ENCODE measurements at regions not wholly inside any gene's neighbourhood (a gene's known extent, or its start where the extent isn't known, plus 50 kb on each side); places are given as distances from the start of the nearest gene placed in this dataset.

DNA sequence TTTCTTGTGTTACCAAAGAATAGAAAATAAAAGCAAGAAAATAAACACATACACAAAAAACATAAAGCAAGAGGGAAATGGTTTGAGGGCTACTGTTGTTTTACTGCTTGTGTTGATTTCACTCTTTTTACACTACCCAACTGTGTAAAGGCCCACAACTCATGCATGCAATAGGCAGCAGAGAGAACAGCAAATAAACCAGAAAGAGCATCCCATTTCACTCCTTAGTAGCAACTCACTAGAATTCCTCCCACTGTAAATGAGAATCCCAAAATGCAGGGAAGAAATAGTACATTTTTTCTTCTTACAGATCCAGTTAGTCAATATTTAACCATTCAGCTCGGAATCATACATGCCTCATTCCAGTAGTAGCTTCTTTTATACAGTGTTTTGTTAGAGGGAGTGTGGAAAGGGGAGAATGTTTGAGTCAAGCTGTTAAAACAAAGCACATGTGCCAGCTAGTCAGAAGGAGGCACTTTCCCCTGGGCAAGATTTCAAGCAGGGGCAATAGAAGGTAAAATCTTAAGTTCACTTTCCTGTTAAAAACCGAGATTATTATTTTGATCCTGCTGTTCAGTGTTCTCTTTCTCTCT is 147.2 kb upstream of the FAM98A start:
- H3K9me3 Mint-ChIP-seq (ENCODE audit: low read depth), result peaks cover 23% of the 10 kb centered on the region
- H3K36me3 Mint-ChIP-seq (ENCODE audit: low read depth), result peaks cover 5% of the 10 kb centered on the region
- TF ChIP-seq, protein P1, sequence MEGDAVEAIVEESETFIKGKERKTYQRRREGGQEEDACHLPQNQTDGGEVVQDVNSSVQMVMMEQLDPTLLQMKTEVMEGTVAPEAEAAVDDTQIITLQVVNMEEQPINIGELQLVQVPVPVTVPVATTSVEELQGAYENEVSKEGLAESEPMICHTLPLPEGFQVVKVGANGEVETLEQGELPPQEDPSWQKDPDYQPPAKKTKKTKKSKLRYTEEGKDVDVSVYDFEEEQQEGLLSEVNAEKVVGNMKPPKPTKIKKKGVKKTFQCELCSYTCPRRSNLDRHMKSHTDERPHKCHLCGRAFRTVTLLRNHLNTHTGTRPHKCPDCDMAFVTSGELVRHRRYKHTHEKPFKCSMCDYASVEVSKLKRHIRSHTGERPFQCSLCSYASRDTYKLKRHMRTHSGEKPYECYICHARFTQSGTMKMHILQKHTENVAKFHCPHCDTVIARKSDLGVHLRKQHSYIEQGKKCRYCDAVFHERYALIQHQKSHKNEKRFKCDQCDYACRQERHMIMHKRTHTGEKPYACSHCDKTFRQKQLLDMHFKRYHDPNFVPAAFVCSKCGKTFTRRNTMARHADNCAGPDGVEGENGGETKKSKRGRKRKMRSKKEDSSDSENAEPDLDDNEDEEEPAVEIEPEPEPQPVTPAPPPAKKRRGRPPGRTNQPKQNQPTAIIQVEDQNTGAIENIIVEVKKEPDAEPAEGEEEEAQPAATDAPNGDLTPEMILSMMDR (IDR thresholded peaks at IDR 0.05), result no peak
- no peak for DNase-seq (ENCODE audit: low spot score)
- peaks cover 14% of the 10 kb centered on the region for H3K27me3 Mint-ChIP-seq (ENCODE audit: low read depth)
- no peak overlapping the region for H3K27ac Mint-ChIP-seq (ENCODE audit: unreplicated experiment)
- H3K4me3 Mint-ChIP-seq (ENCODE audit: unreplicated experiment), result no peak overlapping the region
- peaks cover 12% of the 10 kb centered on the region for H3K4me1 Mint-ChIP-seq (ENCODE audit: low read depth)

DNA sequence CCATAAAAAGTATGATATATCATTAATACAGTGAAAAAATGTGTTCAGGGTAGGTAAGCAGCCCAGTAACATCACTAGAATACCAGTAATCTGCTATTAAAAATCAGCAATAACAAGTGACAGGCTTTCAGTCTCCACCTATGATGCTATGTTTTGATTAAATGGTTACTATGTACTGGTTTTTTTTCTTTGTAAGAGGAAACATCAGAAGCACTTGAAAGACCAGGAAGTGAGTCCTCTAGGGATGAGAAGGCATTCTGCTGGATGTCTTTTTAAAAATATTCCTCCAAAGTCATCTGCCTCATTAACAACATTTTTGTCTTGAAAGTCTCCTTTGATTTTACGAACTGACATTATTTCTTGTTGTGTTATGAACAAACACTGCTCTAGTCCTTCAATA is 136.0 kb upstream of the FAM98A start:
- Mint-ChIP-seq H3K36me3 (ENCODE audit: low read depth) (no peaks in the 10 kb centered on the region), H3K4me3 (ENCODE audit: unreplicated experiment) (no peak overlapping the region), H3K27ac (ENCODE audit: unreplicated experiment) (no peak overlapping the region), H3K9me3 (ENCODE audit: low read depth) (peaks cover 12% of the 10 kb centered on the region), H3K4me1 (ENCODE audit: low read depth) (no peaks in the 10 kb centered on the region), H3K27me3 (ENCODE audit: low read depth) (peaks cover 2% of the 10 kb centered on the region)
- no peak for DNase-seq (ENCODE audit: low spot score)
- TF ChIP-seq, protein P1 (IDR thresholded peaks at IDR 0.05), result no peak

DNA sequence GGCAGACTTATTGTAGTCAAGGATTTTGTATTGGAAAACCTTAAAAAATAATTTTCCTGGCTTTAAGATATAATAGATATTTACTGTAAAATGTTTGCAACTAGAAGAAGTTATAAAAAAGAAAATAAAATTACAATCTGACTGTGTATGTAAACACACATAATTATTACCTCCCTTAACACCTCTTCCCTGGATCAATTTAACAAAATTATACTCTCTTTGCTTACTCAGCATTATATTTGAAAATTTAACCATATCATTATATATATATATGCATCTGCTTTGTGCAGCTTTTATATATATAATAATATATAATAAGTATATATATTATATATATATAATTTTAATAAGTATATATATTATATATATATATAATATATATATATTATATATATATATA is 131.7 kb upstream of the FAM98A start:
- DNase-seq (ENCODE audit: low spot score), result no peak
- Mint-ChIP-seq H3K4me3 (ENCODE audit: unreplicated experiment) (no peak overlapping the region), H3K4me1 (ENCODE audit: low read depth) (no peaks in the 10 kb centered on the region), H3K27me3 (ENCODE audit: low read depth) (no peaks in the 10 kb centered on the region), H3K27ac (ENCODE audit: unreplicated experiment) (no peak overlapping the region), H3K9me3 (ENCODE audit: low read depth) (no peaks in the 10 kb centered on the region), H3K36me3 (ENCODE audit: low read depth) (no peaks in the 10 kb centered on the region)
- TF ChIP-seq, protein P1 (IDR thresholded peaks at IDR 0.05), result no peak

GRCh38 chr2:33730193-33730592 is 131.1 kb upstream of the FAM98A start:
- no peak overlapping the region for H3K4me3 Mint-ChIP-seq (ENCODE audit: unreplicated experiment)
- no peaks in the 10 kb centered on the region for H3K36me3 Mint-ChIP-seq (ENCODE audit: low read depth)
- TF ChIP-seq, protein P1 (IDR thresholded peaks at IDR 0.05), result no peak
- no peak for DNase-seq (ENCODE audit: low spot score)
- no peaks in the 10 kb centered on the region for H3K9me3 Mint-ChIP-seq (ENCODE audit: low read depth)
- no peaks in the 10 kb centered on the region for H3K4me1 Mint-ChIP-seq (ENCODE audit: low read depth)
- no peak overlapping the region for H3K27ac Mint-ChIP-seq (ENCODE audit: unreplicated experiment)
- H3K27me3 Mint-ChIP-seq (ENCODE audit: low read depth), result no peaks in the 10 kb centered on the region

DNA sequence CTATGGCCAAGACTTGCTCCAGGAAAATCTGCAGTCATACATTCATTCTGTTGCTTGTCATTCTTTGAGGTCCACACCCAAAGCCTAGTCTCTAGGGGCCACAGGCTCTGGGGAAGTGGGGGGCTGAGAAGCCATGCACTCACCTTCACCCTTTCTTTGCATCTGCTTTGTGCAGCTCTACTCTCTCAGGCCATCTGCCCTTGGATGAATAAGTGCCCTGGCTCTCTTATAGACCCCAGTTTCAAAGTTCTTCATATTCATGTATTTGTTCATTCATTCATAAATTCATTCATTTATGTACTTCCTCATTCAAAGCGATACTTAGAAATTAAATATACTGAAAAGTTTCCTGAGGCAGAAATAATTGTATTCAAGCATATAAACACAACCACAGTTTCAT is 130.3 kb upstream of the FAM98A start:
- H3K36me3 Mint-ChIP-seq (ENCODE audit: low read depth), result no peaks in the 10 kb centered on the region
- H3K9me3 Mint-ChIP-seq (ENCODE audit: low read depth), result no peaks in the 10 kb centered on the region
- H3K4me1 Mint-ChIP-seq (ENCODE audit: low read depth), result no peaks in the 10 kb centered on the region
- TF ChIP-seq, protein P1 (IDR thresholded peaks at IDR 0.05), result no peak
- no peak overlapping the region for H3K4me3 Mint-ChIP-seq (ENCODE audit: unreplicated experiment)
- DNase-seq (ENCODE audit: low spot score), result no peak
- H3K27ac Mint-ChIP-seq (ENCODE audit: unreplicated experiment), result no peak overlapping the region
- H3K27me3 Mint-ChIP-seq (ENCODE audit: low read depth), result peaks cover under 1% of the 10 kb centered on the region
